SU-DHL-6 (cell line): ENCODE measurements at regions not wholly inside any gene's neighbourhood (a gene's known extent, or its start where the extent isn't known, plus 50 kb on each side); places are given as distances from the start of the nearest gene placed in this dataset.
A peak's percentile ranks its signal among the peaks of the same experiment; 100 is the strongest.

Source experiments
- H2AFZ ChIP-seq: fragments of 200-600 bp; sonication (generic); 2 replicates; pipeline ENCODE4 v1.6.1; 2014; ENCODE audit warnings: low read depth, mild to moderate bottlenecking, moderate library complexity, mixed read lengths, antibody characterized with exemption, low read length; ENCODE audit not compliant: severe bottlenecking
- H3F3A ChIP-seq: fragments of 200-600 bp; shearing (Covaris generic); 2 replicates; pipeline ENCODE4 v1.6.0; 2016; ENCODE audit warnings: antibody characterized with exemption, mild to moderate bottlenecking; ENCODE audit not compliant: insufficient read depth
- H3K27ac ChIP-seq: fragments of 200-600 bp; sonication (generic); 2 replicates; pipeline ENCODE4 v1.5.1; 2016; ENCODE audit warnings: low read depth, mild to moderate bottlenecking, low read length, moderate library complexity, mixed read lengths
- H3K27me3 ChIP-seq: fragments of 200-600 bp; sonication (generic), shearing (Covaris generic); 2 replicates; pipeline ENCODE4 v1.6.0; 2014; ENCODE audit warnings: mild to moderate bottlenecking, low read length
- H3K36me3 ChIP-seq: fragments of 200-600 bp; sonication (generic); 2 replicates; pipeline ENCODE4 v1.6.1; 2014; ENCODE audit warnings: mild to moderate bottlenecking, low read length, mixed read lengths
- H3K4me2 ChIP-seq: fragments of 300-600, 200-600 bp; shearing (Covaris generic), sonication (generic); 2 replicates; pipeline ENCODE4 v1.6.0; 2014; ENCODE audit warnings: low read length, low read depth, mild to moderate bottlenecking; ENCODE audit not compliant: poor library complexity, severe bottlenecking
- H3K4me3 ChIP-seq: fragments of 200-600 bp; sonication (generic); 2 replicates; pipeline ENCODE4 v1.5.1; 2014; ENCODE audit warnings: antibody characterized with exemption, low read length, mild to moderate bottlenecking, mixed read lengths; ENCODE audit not compliant: insufficient read depth, poor library complexity, severe bottlenecking
- H3K79me2 ChIP-seq: fragments of 200-600 bp; sonication (generic); 2 replicates; pipeline ENCODE4 v1.6.1; 2014; ENCODE audit warnings: mild to moderate bottlenecking, low read length, moderate library complexity; ENCODE audit not compliant: insufficient read depth
- H3K9ac ChIP-seq: fragments of 200-600 bp; sonication (generic); 2 replicates; pipeline ENCODE4 v1.7.0; 2014; ENCODE audit warnings: mild to moderate bottlenecking, low read length
- H3K9me2 ChIP-seq: fragments of 200-600 bp; sonication (generic); replicated peaks from 2 replicates; pipeline ENCODE4 v1.6.1; 2014; ENCODE audit warnings: low read length; ENCODE audit not compliant: insufficient read depth
- H3K9me3 ChIP-seq: fragments of 200-600 bp; sonication (generic); 2 replicates; pipeline ENCODE4 v1.6.1; 2014; ENCODE audit warnings: low read length, mixed read lengths; ENCODE audit not compliant: insufficient read depth
- H4K20me1 ChIP-seq: fragments of 200-600 bp; sonication (generic); 2 replicates; pipeline ENCODE4 v1.6.1; 2014; ENCODE audit warnings: low read depth, mild to moderate bottlenecking, antibody characterized with exemption, low read length, moderate library complexity, mixed read lengths
- CTCF ChIP-seq: fragments of 200-600 bp; sonication (generic); IDR thresholded peaks from one replicate; pipeline ENCODE4 v1.5.1; 2017; ENCODE audit warnings: antibody characterized with exemption, mild to moderate bottlenecking, low read length, moderate library complexity; ENCODE audit not compliant: insufficient read depth, poor library complexity, severe bottlenecking
- EZH2phosphoT487 ChIP-seq: fragments of 200-600 bp; sonication (generic), shearing (Covaris generic); conservative IDR thresholded peaks from 2 replicates; pipeline ENCODE4 v1.6.1; 2018; ENCODE audit warnings: mild to moderate bottlenecking, antibody characterized with exemption, low read length, moderate library complexity, mixed read lengths

GRCh38 chr2:194077366-194077765 is 1579.7 kb upstream of the SLC39A10 start:
- H3K4me2 ChIP-seq, result no peak overlapping the region
- no peaks in the 10 kb centered on the region for H3K9me3 ChIP-seq
- H3K27me3 ChIP-seq, result no peaks in the 10 kb centered on the region
- peaks cover under 1% of the 10 kb centered on the region; the same call in 1 of the 2 replicates for H3F3A ChIP-seq
- H4K20me1 ChIP-seq, result no peaks in the 10 kb centered on the region
- peak overlapping the region; percentile 18 for H2AFZ ChIP-seq
- H3K36me3 ChIP-seq, result no peaks in the 10 kb centered on the region
- no peaks in the 10 kb centered on the region for H3K9me2 ChIP-seq
- TF ChIP-seq CTCF (no peak), EZH2phosphoT487 (no peak)
- no peak overlapping the region for H3K4me3 ChIP-seq
- H3K9ac ChIP-seq, result no peak overlapping the region
- no peaks in the 10 kb centered on the region for H3K79me2 ChIP-seq
- no peak overlapping the region for H3K27ac ChIP-seq

- Histone ChIP-seq H3K9me2 (no peaks in the 10 kb centered on the region), H2AFZ (no peak overlapping the region), H3K27me3 (no peaks in the 10 kb centered on the region), H3K79me2 (no peaks in the 10 kb centered on the region), H3K36me3 (peaks cover 10% of the 10 kb centered on the region; the same call in 1 of the 2 replicates), H3K9ac (no peak overlapping the region), H3K4me2 (no peak overlapping the region), H3K9me3 (peaks cover 6% of the 10 kb centered on the region), H3K27ac (no peak overlapping the region), H3F3A (no peaks in the 10 kb centered on the region), H4K20me1 (no peaks in the 10 kb centered on the region), H3K4me3 (no peak overlapping the region)
- no peak for TF ChIP-seq EZH2phosphoT487
- TF ChIP-seq CTCF, result no peak
Measured at GRCh38 chr2:194062401-194062800, 1594.6 kb upstream of the SLC39A10 start.

GRCh38 chr2:194060269-194060668 is 1596.8 kb upstream of the SLC39A10 start:
- H3K27me3 ChIP-seq, result no peaks in the 10 kb centered on the region
- H3K9ac ChIP-seq, result no peak overlapping the region
- no peak overlapping the region for H2AFZ ChIP-seq
- H3K36me3 ChIP-seq, result peaks cover 12% of the 10 kb centered on the region; the same call in 1 of the 2 replicates
- H3K4me3 ChIP-seq, result peak overlapping the region; percentile 13
- H3K4me2 ChIP-seq, result no peak overlapping the region
- H3K9me2 ChIP-seq, result no peaks in the 10 kb centered on the region
- H3F3A ChIP-seq, result no peaks in the 10 kb centered on the region
- no peaks in the 10 kb centered on the region for H3K79me2 ChIP-seq
- H4K20me1 ChIP-seq, result no peaks in the 10 kb centered on the region
- no peak overlapping the region for H3K27ac ChIP-seq
- no peak for TF ChIP-seq CTCF
- no peak for TF ChIP-seq EZH2phosphoT487
- H3K9me3 ChIP-seq, result peaks cover 6% of the 10 kb centered on the region

GRCh38 chr2:194054313-194054712 is 1602.7 kb upstream of the SLC39A10 start:
- peaks cover 5% of the 10 kb centered on the region; the same call in 1 of the 2 replicates for H3K36me3 ChIP-seq
- H3F3A ChIP-seq, result no peaks in the 10 kb centered on the region
- no peak overlapping the region for H3K27ac ChIP-seq
- no peak overlapping the region for H3K4me3 ChIP-seq
- no peak overlapping the region for H3K9ac ChIP-seq
- H2AFZ ChIP-seq, result peak overlapping the region; percentile 66
- H4K20me1 ChIP-seq, result no peaks in the 10 kb centered on the region
- no peaks in the 10 kb centered on the region for H3K27me3 ChIP-seq
- H3K9me3 ChIP-seq, result no peaks in the 10 kb centered on the region
- no peaks in the 10 kb centered on the region for H3K79me2 ChIP-seq
- no peaks in the 10 kb centered on the region for H3K9me2 ChIP-seq
- no peak overlapping the region for H3K4me2 ChIP-seq
- TF ChIP-seq EZH2phosphoT487, result no peak
- no peak for TF ChIP-seq CTCF
